Stimulated activated naive CD8-positive, alpha-beta T cell treated with anti-CD3 and anti-CD28 coated beads, Interleukin-15, Interleukin-2, amounts not matched to agents 100 ng/mL and 50 ng/mL, for 24 hours (primary cell): ENCODE measurements at regions not wholly inside any gene's neighbourhood (a gene's known extent, or its start where the extent isn't known, plus 50 kb on each side); places are given as distances from the start of the nearest gene placed in this dataset.

ENCODE experiments used
- H3K27ac Mint-ChIP-seq: one replicate; pipeline ENCODE4 v1.8.0; 2021; ENCODE audit warnings: mild to moderate bottlenecking, mixed read lengths
- H3K27me3 Mint-ChIP-seq: one replicate; pipeline ENCODE4 v1.8.0; 2021; ENCODE audit warnings: mixed read lengths
- H3K36me3 Mint-ChIP-seq: one replicate; pipeline ENCODE4 v1.8.0; 2021; ENCODE audit warnings: low read depth, mixed read lengths
- H3K4me1 Mint-ChIP-seq: one replicate; pipeline ENCODE4 v1.8.0; 2021; ENCODE audit warnings: low read depth, mixed read lengths
- H3K4me3 Mint-ChIP-seq: one replicate; pipeline ENCODE4 v1.8.0; 2021; ENCODE audit warnings: mild to moderate bottlenecking, mixed read lengths
- H3K9me3 Mint-ChIP-seq: one replicate; pipeline ENCODE4 v1.8.0; 2021; ENCODE audit warnings: mixed read lengths

DNA sequence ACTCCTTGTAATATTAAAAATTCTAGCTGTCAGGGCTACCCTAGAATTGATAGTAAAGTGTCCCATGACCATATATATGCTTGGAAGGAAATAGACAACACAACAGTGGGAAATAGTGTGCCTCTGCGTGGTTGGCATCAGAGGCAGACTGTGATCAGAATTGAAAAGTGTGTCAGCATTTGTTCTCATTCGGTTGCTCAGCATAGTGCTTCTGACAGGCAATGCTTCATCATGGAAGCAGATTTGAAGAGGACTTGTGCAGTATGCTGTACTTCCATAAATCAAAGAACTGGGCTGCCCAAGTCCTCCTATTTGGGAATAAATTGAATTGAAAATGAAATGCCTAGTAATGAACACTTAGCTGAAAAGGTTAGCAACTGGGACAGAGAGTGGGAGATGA is 435.7 kb downstream of the DIPK2A start:
- Mint-ChIP-seq H3K9me3 (peaks cover 7% of the 10 kb centered on the region), H3K4me1 (no peaks in the 10 kb centered on the region), H3K4me3 (no peak overlapping the region), H3K36me3 (no peaks in the 10 kb centered on the region), H3K27ac (no peak overlapping the region), H3K27me3 (peaks cover 4% of the 10 kb centered on the region)

GRCh38 chr3:144409319-144409718 is 437.7 kb downstream of the DIPK2A start:
- no peak overlapping the region for H3K27ac Mint-ChIP-seq
- no peaks in the 10 kb centered on the region for H3K36me3 Mint-ChIP-seq
- H3K9me3 Mint-ChIP-seq: peaks cover 4% of the 10 kb centered on the region
- H3K27me3 Mint-ChIP-seq: no peaks in the 10 kb centered on the region
- H3K4me3 Mint-ChIP-seq: no peak overlapping the region
- H3K4me1 Mint-ChIP-seq: no peaks in the 10 kb centered on the region

GRCh38 chr3:144413068-144413467 is 441.4 kb downstream of the DIPK2A start:
- Mint-ChIP-seq H3K27ac (no peak overlapping the region), H3K4me1 (no peaks in the 10 kb centered on the region), H3K27me3 (no peaks in the 10 kb centered on the region), H3K4me3 (no peak overlapping the region), H3K9me3 (peaks cover 8% of the 10 kb centered on the region), H3K36me3 (no peaks in the 10 kb centered on the region)

GRCh38 chr3:144415492-144415891 is 443.9 kb downstream of the DIPK2A start:
- no peaks in the 10 kb centered on the region for H3K36me3 Mint-ChIP-seq
- no peaks in the 10 kb centered on the region for H3K27me3 Mint-ChIP-seq
- no peak overlapping the region for H3K27ac Mint-ChIP-seq
- peaks cover 8% of the 10 kb centered on the region for H3K9me3 Mint-ChIP-seq
- H3K4me3 Mint-ChIP-seq: no peak overlapping the region
- no peaks in the 10 kb centered on the region for H3K4me1 Mint-ChIP-seq

DNA sequence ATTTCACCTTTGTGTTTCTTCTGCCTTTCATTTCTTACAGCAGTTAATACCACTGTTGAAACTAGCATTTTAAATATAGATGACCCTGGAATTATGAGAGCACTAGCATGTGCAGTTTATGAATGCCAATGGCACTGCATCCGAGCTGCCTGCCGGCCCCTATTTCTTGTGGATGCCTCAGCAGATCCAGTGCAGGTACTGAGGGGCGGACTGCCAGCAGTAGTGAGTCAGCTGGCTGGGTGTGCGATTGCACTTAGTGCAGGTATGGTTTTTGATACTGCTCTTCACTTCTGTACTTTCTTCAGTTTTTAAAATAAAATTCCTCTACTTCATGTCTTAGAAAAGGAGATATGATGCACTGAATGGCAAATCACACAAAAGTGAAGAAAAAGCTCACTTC is 453.0 kb downstream of the DIPK2A start:
- Mint-ChIP-seq H3K9me3 (no peaks in the 10 kb centered on the region), H3K36me3 (no peaks in the 10 kb centered on the region), H3K27me3 (no peaks in the 10 kb centered on the region)

GRCh38 chr3:144426366-144426765 is 454.7 kb downstream of the DIPK2A start:
- no peaks in the 10 kb centered on the region for H3K4me1 Mint-ChIP-seq
- H3K36me3 Mint-ChIP-seq: no peaks in the 10 kb centered on the region
- H3K4me3 Mint-ChIP-seq: no peak overlapping the region
- H3K27me3 Mint-ChIP-seq: no peaks in the 10 kb centered on the region
- no peak overlapping the region for H3K27ac Mint-ChIP-seq
- H3K9me3 Mint-ChIP-seq: no peaks in the 10 kb centered on the region

More for the DNA sequence above, 453.0 kb downstream of the DIPK2A start:
- H3K4me3 Mint-ChIP-seq: no peak overlapping the region
- no peaks in the 10 kb centered on the region for H3K4me1 Mint-ChIP-seq
- no peak overlapping the region for H3K27ac Mint-ChIP-seq

- Mint-ChIP-seq H3K27ac (no peak overlapping the region), H3K36me3 (no peaks in the 10 kb centered on the region), H3K4me3 (no peak overlapping the region), H3K4me1 (no peaks in the 10 kb centered on the region), H3K9me3 (no peaks in the 10 kb centered on the region), H3K27me3 (no peaks in the 10 kb centered on the region)
These were observed 455.3 kb downstream of the DIPK2A start for GRCh38 chr3:144426967-144427366.

DNA sequence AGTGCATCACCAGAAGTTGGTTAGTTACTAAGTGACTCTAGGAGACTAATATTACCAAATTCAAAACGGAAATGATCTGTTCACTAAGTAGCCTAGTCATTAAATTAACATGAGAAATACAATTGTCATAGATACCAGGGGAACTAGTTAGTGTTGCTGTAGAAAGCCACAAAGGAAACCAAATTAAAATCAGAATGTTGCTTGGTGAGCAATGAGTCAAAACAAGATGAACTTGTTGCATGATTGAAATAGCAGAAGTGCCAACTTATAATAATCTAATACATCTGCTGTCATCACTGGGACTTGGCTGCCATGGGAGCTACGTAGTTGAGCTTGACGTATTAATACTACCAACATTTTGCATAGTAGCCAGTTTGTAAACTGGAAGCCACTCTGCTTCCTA is 458.1 kb downstream of the DIPK2A start:
- Mint-ChIP-seq H3K4me3 (no peak overlapping the region), H3K9me3 (peaks cover 3% of the 10 kb centered on the region), H3K27me3 (no peaks in the 10 kb centered on the region), H3K27ac (no peak overlapping the region), H3K36me3 (no peaks in the 10 kb centered on the region), H3K4me1 (no peaks in the 10 kb centered on the region)

DNA sequence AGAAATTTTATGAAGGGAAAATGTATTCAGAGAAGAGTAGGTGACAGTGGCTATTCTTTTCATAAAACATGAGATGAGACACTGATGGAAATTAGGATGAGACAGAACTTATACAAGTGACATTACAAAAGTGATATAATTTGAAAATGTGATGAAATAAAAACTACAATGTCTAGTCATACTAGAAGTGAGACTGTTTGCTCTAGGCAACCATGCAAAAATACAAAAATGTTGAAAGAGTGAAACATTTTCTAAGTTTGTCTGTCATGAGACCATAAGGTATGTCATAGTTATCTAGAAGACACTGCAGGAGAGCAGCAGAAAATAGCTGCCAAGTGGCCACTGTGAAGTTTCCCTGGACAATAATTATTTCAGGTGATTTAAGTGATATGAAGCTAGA is 459.5 kb downstream of the DIPK2A start:
- H3K27ac Mint-ChIP-seq: no peak overlapping the region

GRCh38 chr3:144433006-144433405 is 461.4 kb downstream of the DIPK2A start:
- Mint-ChIP-seq H3K4me3 (no peak overlapping the region), H3K36me3 (no peaks in the 10 kb centered on the region), H3K27me3 (no peaks in the 10 kb centered on the region), H3K4me1 (no peaks in the 10 kb centered on the region), H3K27ac (no peak overlapping the region), H3K9me3 (peaks cover 3% of the 10 kb centered on the region)

More for the DNA sequence above, 459.5 kb downstream of the DIPK2A start:
- Mint-ChIP-seq H3K9me3 (peaks cover 3% of the 10 kb centered on the region), H3K4me3 (no peak overlapping the region), H3K27me3 (no peaks in the 10 kb centered on the region), H3K36me3 (no peaks in the 10 kb centered on the region), H3K4me1 (no peaks in the 10 kb centered on the region)

GRCh38 chr3:144437989-144438388 is 466.4 kb downstream of the DIPK2A start:
- H3K9me3 Mint-ChIP-seq: peaks cover 3% of the 10 kb centered on the region
- H3K27ac Mint-ChIP-seq: no peak overlapping the region

GRCh38 chr3:144444061-144444460 is 472.4 kb downstream of the DIPK2A start:
- H3K27me3 Mint-ChIP-seq: no peaks in the 10 kb centered on the region
- H3K36me3 Mint-ChIP-seq: no peaks in the 10 kb centered on the region
- no peaks in the 10 kb centered on the region for H3K9me3 Mint-ChIP-seq
- no peaks in the 10 kb centered on the region for H3K4me1 Mint-ChIP-seq
- H3K4me3 Mint-ChIP-seq: no peak overlapping the region
- H3K27ac Mint-ChIP-seq: no peak overlapping the region

More at GRCh38 chr3:144437989-144438388, 466.4 kb downstream of the DIPK2A start:
- H3K4me3 Mint-ChIP-seq: no peak overlapping the region
- H3K27me3 Mint-ChIP-seq: no peaks in the 10 kb centered on the region
- H3K36me3 Mint-ChIP-seq: no peaks in the 10 kb centered on the region
- no peaks in the 10 kb centered on the region for H3K4me1 Mint-ChIP-seq

- H3K4me3 Mint-ChIP-seq: no peak overlapping the region
- H3K4me1 Mint-ChIP-seq: no peaks in the 10 kb centered on the region
- H3K36me3 Mint-ChIP-seq: no peaks in the 10 kb centered on the region
- H3K9me3 Mint-ChIP-seq: no peaks in the 10 kb centered on the region
- no peaks in the 10 kb centered on the region for H3K27me3 Mint-ChIP-seq
- no peak overlapping the region for H3K27ac Mint-ChIP-seq
These were observed 472.9 kb downstream of the DIPK2A start for GRCh38 chr3:144444546-144444945.

DNA sequence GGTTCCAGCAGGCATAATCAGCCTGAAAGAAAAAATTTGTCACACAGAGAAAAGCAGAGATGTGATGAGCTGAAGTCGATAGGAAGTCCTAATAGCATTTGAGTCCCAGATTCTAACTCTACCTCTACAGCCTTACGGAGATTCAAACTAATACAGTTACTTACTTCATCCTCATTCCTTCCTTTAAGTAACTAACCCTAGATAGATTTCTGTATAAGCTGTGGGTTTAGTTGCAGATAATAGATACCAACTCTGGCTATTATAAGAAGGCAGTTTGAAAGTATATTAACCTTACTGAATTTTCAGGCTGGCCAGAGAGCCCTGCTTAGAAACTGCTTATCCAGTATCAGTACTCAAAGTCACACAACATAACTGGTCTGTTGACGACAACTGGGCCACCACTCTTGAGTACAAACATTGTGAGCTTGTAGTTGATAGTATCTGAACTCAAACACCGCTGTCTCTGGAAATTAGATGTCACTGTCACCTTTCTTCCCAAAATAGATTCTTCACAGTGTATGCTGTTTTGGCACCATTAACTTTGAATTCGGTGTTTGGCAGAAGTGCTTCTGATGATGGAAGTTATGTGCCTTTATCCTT is 484.3 kb downstream of the DIPK2A start:
- Mint-ChIP-seq H3K27me3 (peaks cover 6% of the 10 kb centered on the region), H3K4me1 (no peaks in the 10 kb centered on the region), H3K4me3 (no peak overlapping the region), H3K36me3 (no peaks in the 10 kb centered on the region), H3K9me3 (peaks cover 4% of the 10 kb centered on the region), H3K27ac (no peak overlapping the region)

- Mint-ChIP-seq H3K4me3 (no peak overlapping the region), H3K4me1 (no peaks in the 10 kb centered on the region), H3K27me3 (peaks cover 6% of the 10 kb centered on the region), H3K36me3 (no peaks in the 10 kb centered on the region), H3K27ac (no peak overlapping the region), H3K9me3 (peaks cover 4% of the 10 kb centered on the region)
These were observed 486.1 kb downstream of the DIPK2A start for GRCh38 chr3:144457758-144458157.

DNA sequence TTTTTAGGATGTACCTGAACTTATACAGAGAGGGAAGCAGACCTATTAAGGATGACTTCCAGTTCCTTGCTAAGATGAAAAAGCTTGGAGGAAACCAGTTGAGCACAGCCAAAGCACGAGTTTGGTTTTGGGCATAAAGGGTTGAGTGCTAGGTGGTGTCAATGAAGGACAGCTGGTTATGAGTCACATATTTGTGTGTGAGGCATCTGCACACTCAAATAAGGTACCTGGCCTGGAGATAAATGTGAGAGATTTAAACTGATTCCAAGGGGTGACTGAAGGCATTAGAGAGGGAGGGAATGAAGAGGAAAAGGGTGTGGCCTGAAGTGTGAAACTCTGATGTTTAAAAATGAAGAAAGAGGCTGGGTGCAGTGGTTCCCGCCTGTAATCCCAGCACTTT is 486.7 kb downstream of the DIPK2A start:
- peaks cover 4% of the 10 kb centered on the region for H3K9me3 Mint-ChIP-seq
- H3K27ac Mint-ChIP-seq: no peak overlapping the region
- H3K4me3 Mint-ChIP-seq: no peak overlapping the region
- H3K27me3 Mint-ChIP-seq: peaks cover 6% of the 10 kb centered on the region
- no peaks in the 10 kb centered on the region for H3K4me1 Mint-ChIP-seq
- no peaks in the 10 kb centered on the region for H3K36me3 Mint-ChIP-seq
